ENCODE measurements at regions not wholly inside any gene's neighbourhood (a gene's known extent, or its start where the extent isn't known, plus 50 kb on each side); places are given as distances from the start of the nearest gene placed in this dataset.

GRCh38 chr15:91552555-91552954 is 301.0 kb upstream of the SLCO3A1 start:
- TF ChIP-seq CTCF (conservative IDR thresholded peaks at IDR 0.05; ENCODE audit: low read length) (no peak), EZH2phosphoT487 (IDR thresholded peaks at IDR 0.05; ENCODE audit: borderline replicate concordance, low read depth, low read length) (no peak)
